ENCODE measurements at regions not wholly inside any gene's neighbourhood (a gene's known extent, or its start where the extent isn't known, plus 50 kb on each side); places are given as distances from the start of the nearest gene placed in this dataset.
A peak's percentile ranks its signal among the peaks of the same experiment; 100 is the strongest.

GRCh38 chr13:22758245-22758644 lies 422.5 kb upstream of the SGCG start:
- Histone ChIP-seq H3K9me3 (no peaks in the 10 kb centered on the region), H3K27ac (no peak overlapping the region), H3K4me3 (no peak overlapping the region), H3K27me3 (no peaks in the 10 kb centered on the region), H3K4me1 (no peaks in the 10 kb centered on the region), H3K36me3 (no peaks in the 10 kb centered on the region)
- 78 to 79% methylated on average over 4 of the region's 4 CpGs for WGBS, 2 donors (ENCODE audit: low coverage in 1 of 2)
- TF ChIP-seq POLR2AphosphoS5 (IDR thresholded peaks at IDR 0.05) (no peak), CTCF (IDR thresholded peaks at IDR 0.05) (no peak)
- ATAC-seq: no peak

DNA sequence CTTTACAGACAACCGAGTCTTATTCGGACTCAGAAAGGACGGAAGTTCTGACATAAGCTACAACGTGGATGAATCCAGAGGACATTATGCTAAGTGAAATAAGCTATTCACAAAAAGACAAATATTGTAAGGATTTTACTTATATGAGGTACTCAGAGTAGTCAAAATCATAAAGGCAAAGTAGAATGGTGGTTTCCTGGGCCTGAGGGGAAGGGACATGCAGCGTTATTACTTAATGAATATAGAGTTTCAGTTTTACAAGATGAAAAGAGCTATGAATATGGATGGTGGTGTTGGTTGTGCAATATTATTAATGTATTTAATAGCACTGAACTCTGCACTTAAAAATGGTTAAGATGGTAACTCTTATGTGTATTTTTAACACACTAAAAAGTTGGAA lies 419.1 kb upstream of the SGCG start:
- Histone ChIP-seq H3K27ac (no peak overlapping the region), H3K4me1 (no peaks in the 10 kb centered on the region), H3K27me3 (no peaks in the 10 kb centered on the region), H3K36me3 (no peaks in the 10 kb centered on the region), H3K4me3 (no peak overlapping the region), H3K9me3 (no peaks in the 10 kb centered on the region)
- no peak for ATAC-seq
- TF ChIP-seq POLR2A (IDR thresholded peaks at IDR 0.05): no peak
- TF ChIP-seq POLR2AphosphoS5 (IDR thresholded peaks at IDR 0.05): no peak
- no peak for TF ChIP-seq EP300 (IDR thresholded peaks at IDR 0.05)
- no peak for TF ChIP-seq CTCF (IDR thresholded peaks at IDR 0.05)
- 84 to 85% methylated on average over 5 of the region's 5 CpGs for WGBS, 2 donors (ENCODE audit: low coverage in 1 of 2)

DNA sequence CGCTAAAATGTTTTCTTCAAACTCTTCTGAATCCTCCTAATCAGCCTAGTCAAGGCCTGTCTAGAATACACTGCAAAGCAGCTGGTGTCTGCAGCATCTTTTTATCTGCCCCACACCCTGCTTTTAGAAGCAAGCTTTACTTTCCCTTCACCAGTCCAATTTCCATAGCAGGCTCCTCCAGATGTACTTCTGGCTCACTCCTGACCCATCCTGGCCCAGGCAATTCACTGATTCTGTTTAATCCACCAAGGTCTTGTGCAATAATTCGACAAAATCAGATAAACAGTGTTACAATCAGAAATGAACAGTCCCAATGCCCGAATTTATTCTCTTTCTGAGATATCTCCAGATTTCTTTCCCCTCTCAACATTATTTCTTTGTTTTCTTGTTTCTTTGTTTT lies 415.2 kb upstream of the SGCG start:
- H3K36me3 ChIP-seq: no peaks in the 10 kb centered on the region
- no peak for TF ChIP-seq POLR2AphosphoS5 (IDR thresholded peaks at IDR 0.05)
- TF ChIP-seq CTCF (IDR thresholded peaks at IDR 0.05): no peak
- no peak for TF ChIP-seq POLR2A (IDR thresholded peaks at IDR 0.05)
- no peak for TF ChIP-seq EP300 (IDR thresholded peaks at IDR 0.05)
- no peaks in the 10 kb centered on the region for H3K4me1 ChIP-seq
- H3K27ac ChIP-seq: no peak overlapping the region
- WGBS, 2 donors (ENCODE audit: low coverage in 1 of 2): 45 to 63% methylated on average over 3 of the region's 3 CpGs
- H3K27me3 ChIP-seq: no peaks in the 10 kb centered on the region
- ATAC-seq: peak; percentile 51
- H3K9me3 ChIP-seq: no peaks in the 10 kb centered on the region
- no peak overlapping the region for H3K4me3 ChIP-seq

GRCh38 chr13:22770891-22771290 lies 409.9 kb upstream of the SGCG start:
- WGBS, 2 donors (ENCODE audit: low coverage in 1 of 2): 94 to 100% methylated on average over 2 to 16 of the region's 23 CpGs
- Histone ChIP-seq H3K27me3 (peaks cover 6% of the 10 kb centered on the region), H3K36me3 (no peaks in the 10 kb centered on the region), H3K4me1 (no peaks in the 10 kb centered on the region), H3K4me3 (no peak overlapping the region), H3K27ac (no peak overlapping the region), H3K9me3 (no peaks in the 10 kb centered on the region)
- TF ChIP-seq POLR2AphosphoS5 (IDR thresholded peaks at IDR 0.05): no peak
- TF ChIP-seq CTCF (IDR thresholded peaks at IDR 0.05): no peak
- no peak for TF ChIP-seq EP300 (IDR thresholded peaks at IDR 0.05)
- no peak for ATAC-seq

DNA sequence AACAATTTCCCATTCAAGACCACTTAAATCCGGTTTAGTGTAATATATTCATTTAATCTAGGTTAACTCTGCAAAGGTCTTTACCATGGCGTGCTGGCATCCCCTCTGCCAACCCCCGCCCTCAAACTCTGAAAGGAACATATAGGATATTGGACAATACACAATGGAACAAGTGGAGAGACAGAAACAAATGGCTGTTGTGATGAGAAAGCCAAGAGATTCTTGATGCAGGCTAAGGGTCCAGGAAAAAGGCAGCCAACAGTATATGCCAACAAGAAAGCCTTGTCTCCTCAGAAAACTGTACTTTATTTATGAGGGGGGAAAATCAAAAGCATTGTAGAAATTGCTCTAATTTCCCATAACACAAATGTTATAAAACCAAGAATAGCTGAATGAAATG lies 407.3 kb upstream of the SGCG start:
- Histone ChIP-seq H3K9me3 (no peaks in the 10 kb centered on the region), H3K27ac (no peak overlapping the region), H3K27me3 (peaks cover 6% of the 10 kb centered on the region), H3K4me3 (no peak overlapping the region), H3K4me1 (no peaks in the 10 kb centered on the region), H3K36me3 (no peaks in the 10 kb centered on the region)
- no peak for TF ChIP-seq POLR2AphosphoS5 (IDR thresholded peaks at IDR 0.05)
- no peak for TF ChIP-seq POLR2A (IDR thresholded peaks at IDR 0.05)
- 55 to 65% methylated on average over 3 of the region's 3 CpGs for WGBS, 2 donors (ENCODE audit: low coverage in 1 of 2)
- no peak for ATAC-seq

All from gastroesophageal sphincter (tissue), 4 donors.